ENCODE measurements at regions not wholly inside any gene's neighbourhood (a gene's known extent, or its start where the extent isn't known, plus 50 kb on each side); places are given as distances from the start of the nearest gene placed in this dataset.
"Not testable (repeated sequence)": the region's sequence is repeated elsewhere in the genome, so short reads cannot be mapped to it uniquely, and the experiment has no call there.

GRCh38 chrX:747176-747575 is 116.6 kb downstream of the SHOX start:
- peak in 1 of 2 donors; percentile 3 for DNase-seq
- peaks cover 30 to 51% of the 10 kb centered on the region in 2 donors for H3K9me3 Mint-ChIP-seq
- no peaks in the 10 kb centered on the region for H3K4me1 Mint-ChIP-seq
- H3K4me3 Mint-ChIP-seq, result no peak overlapping the region
- peaks cover 18% of the 10 kb centered on the region for H3K27me3 Mint-ChIP-seq
- no peak overlapping the region for H3K27ac Mint-ChIP-seq
- no peak for ATAC-seq

DNA sequence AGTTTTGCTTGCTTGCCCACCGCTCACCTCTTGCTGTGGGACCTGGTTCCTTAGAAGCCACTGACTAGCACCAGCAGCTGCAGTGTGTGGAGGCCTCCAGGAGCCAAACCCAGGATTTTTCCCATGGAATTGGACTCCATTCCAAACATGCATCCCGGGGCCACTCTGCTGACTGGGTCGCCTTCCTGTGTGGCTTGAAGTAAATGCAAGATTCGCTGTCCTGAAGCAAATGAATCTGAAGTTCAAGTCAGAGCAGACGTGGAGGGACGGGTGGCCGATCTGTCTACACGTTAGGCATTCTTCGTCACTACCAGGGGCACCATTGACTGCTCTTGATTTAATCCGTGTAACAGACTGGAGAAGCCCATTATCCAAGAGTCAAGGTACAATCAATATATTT is 109.0 kb downstream of the SHOX start:
- no peak for ATAC-seq
- Mint-ChIP-seq H3K4me3 (no peak overlapping the region), H3K27ac (no peak overlapping the region), H3K9me3 (peaks cover 32 to 41% of the 10 kb centered on the region in 2 donors), H3K4me1 (no peaks in the 10 kb centered on the region), H3K27me3 (no peaks in the 10 kb centered on the region)
- peak in 1 of 2 donors; percentile 6 for DNase-seq

- ATAC-seq, H3K27ac Mint-ChIP-seq, H3K4me3 Mint-ChIP-seq, H3K4me1 Mint-ChIP-seq, DNase-seq, H3K27me3 Mint-ChIP-seq: not testable (repeated sequence)
- peaks cover 12 to 15% of the 10 kb centered on the region in 2 donors for H3K9me3 Mint-ChIP-seq
Measured at GRCh38 chrX:737021-737420, 106.4 kb downstream of the SHOX start.

DNA sequence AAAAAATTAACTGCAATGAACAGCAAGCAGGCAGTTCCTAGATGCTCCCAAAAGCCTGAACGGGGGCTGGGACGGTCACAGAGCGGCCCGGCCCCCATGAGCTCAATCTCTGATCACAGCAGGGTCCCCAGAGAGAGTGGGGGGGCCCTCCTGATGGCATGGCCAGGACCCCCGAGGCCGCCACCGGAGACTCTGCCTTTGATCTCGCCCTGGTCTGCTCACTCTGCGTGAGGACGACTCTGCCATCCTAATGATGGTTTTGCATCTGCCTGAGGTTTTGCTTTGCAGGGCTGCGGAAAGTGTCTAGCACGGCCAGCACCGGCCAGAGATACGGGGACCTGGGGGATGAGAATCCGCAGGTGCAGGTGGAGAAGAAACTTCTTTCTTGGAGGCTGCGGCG is 103.8 kb downstream of the SHOX start:
- no peaks in the 10 kb centered on the region for H3K9me3 Mint-ChIP-seq
- H3K4me3 Mint-ChIP-seq, result no peak overlapping the region
- H3K27me3 Mint-ChIP-seq, result no peaks in the 10 kb centered on the region
- no peak overlapping the region for H3K27ac Mint-ChIP-seq
- ATAC-seq, result no peak
- no peak for DNase-seq
- no peaks in the 10 kb centered on the region for H3K4me1 Mint-ChIP-seq

DNA sequence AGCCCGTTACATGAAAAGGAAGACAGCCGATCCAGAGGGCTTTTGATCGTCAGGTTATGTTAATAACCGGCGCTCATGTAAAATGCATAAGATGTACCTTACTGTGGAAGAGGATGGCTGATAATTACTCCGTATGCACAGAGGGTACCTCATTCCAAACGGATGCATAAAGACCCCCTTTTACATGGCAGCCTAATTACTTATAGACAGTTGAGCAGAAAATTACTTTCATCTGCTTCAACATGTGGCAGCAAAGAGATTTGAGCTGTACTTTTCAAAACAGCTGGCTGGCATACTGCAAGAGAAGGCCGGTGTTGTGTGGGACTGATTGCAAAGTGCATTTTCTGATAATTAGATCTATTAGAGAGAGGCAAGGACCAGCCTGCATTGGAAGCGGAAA is 103.4 kb downstream of the SHOX start:
- H3K4me3 Mint-ChIP-seq, result no peak overlapping the region
- DNase-seq (no peak), ATAC-seq (no peak)
- H3K27me3 Mint-ChIP-seq, result no peaks in the 10 kb centered on the region
- H3K9me3 Mint-ChIP-seq, result no peaks in the 10 kb centered on the region
- no peak overlapping the region for H3K27ac Mint-ChIP-seq
- H3K4me1 Mint-ChIP-seq, result no peaks in the 10 kb centered on the region

- Mint-ChIP-seq H3K4me3 (no peak overlapping the region), H3K27ac (peak overlapping the region in 1 of 2 donors; percentile 42), H3K4me1 (no peaks in the 10 kb centered on the region), H3K9me3 (peaks cover 4 to 8% of the 10 kb centered on the region in 2 donors), H3K27me3 (no peaks in the 10 kb centered on the region)
- ATAC-seq, result peak; percentile 58
- no peak for DNase-seq
Measured at GRCh38 chrX:729583-730409, 99.2 kb downstream of the SHOX start.

- ATAC-seq, H3K4me1 Mint-ChIP-seq, H3K27ac Mint-ChIP-seq, H3K27me3 Mint-ChIP-seq, DNase-seq, H3K4me3 Mint-ChIP-seq: not testable (repeated sequence)
- H3K9me3 Mint-ChIP-seq, result peaks cover 11 to 15% of the 10 kb centered on the region in 2 donors
Measured at GRCh38 chrX:729101-729500, 98.5 kb downstream of the SHOX start.

DNA sequence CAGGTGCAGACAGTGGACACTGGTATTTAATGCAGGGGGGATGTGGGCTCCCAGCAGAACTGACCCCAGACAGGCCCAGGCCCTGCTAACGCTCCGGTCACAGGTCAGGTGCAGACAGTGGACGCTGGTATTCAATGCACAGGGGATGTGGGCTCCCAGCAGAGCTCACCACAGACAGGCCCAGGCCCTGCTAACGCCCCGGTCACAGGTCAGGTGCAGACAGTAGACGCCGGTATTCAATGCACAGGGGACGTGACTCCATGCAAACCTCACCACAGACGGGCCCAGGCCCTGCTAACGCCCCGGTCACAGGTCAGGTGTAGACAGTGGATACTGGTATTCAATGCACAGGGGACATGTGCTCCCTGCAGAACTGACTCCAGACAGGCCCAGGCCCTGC is 98.0 kb downstream of the SHOX start:
- not testable (repeated sequence) for H3K4me1 Mint-ChIP-seq, DNase-seq, H3K27ac Mint-ChIP-seq, H3K27me3 Mint-ChIP-seq, H3K4me3 Mint-ChIP-seq, ATAC-seq
- peaks cover 16 to 19% of the 10 kb centered on the region in 2 donors for H3K9me3 Mint-ChIP-seq

GRCh38 chrX:727738-728621 is 97.4 kb downstream of the SHOX start:
- no peaks in the 10 kb centered on the region for H3K27me3 Mint-ChIP-seq
- ATAC-seq (peak; percentile 50), DNase-seq (no peak)
- H3K4me3 Mint-ChIP-seq, result no peak overlapping the region
- H3K27ac Mint-ChIP-seq, result no peak overlapping the region
- H3K9me3 Mint-ChIP-seq, result peaks cover 19 to 24% of the 10 kb centered on the region in 2 donors
- no peaks in the 10 kb centered on the region for H3K4me1 Mint-ChIP-seq

GRCh38 chrX:725971-726370 is 95.4 kb downstream of the SHOX start:
- DNase-seq, result no peak
- ATAC-seq, result peak; percentile 16
- Mint-ChIP-seq H3K4me1 (no peaks in the 10 kb centered on the region), H3K27ac (no peak overlapping the region), H3K27me3 (no peaks in the 10 kb centered on the region), H3K4me3 (no peak overlapping the region), H3K9me3 (peaks cover 19 to 24% of the 10 kb centered on the region in 2 donors)

GRCh38 chrX:724256-724655 is 93.7 kb downstream of the SHOX start:
- ATAC-seq (peak; percentile 55), DNase-seq (peak; percentile 34 to 48)
- Mint-ChIP-seq H3K27me3 (no peaks in the 10 kb centered on the region), H3K4me1 (no peaks in the 10 kb centered on the region), H3K9me3 (peaks cover 19 to 24% of the 10 kb centered on the region in 2 donors), H3K4me3 (no peak overlapping the region), H3K27ac (peak overlapping the region in 1 of 2 donors; percentile 88)

GRCh38 chrX:723781-724180 is 93.2 kb downstream of the SHOX start:
- Mint-ChIP-seq H3K27me3 (no peaks in the 10 kb centered on the region), H3K9me3 (peaks cover 19 to 24% of the 10 kb centered on the region in 2 donors), H3K4me1 (no peaks in the 10 kb centered on the region), H3K4me3 (no peak overlapping the region), H3K27ac (no peak overlapping the region)
- DNase-seq, result peak in 1 of 2 donors; percentile 42
- ATAC-seq, result no peak

DNA sequence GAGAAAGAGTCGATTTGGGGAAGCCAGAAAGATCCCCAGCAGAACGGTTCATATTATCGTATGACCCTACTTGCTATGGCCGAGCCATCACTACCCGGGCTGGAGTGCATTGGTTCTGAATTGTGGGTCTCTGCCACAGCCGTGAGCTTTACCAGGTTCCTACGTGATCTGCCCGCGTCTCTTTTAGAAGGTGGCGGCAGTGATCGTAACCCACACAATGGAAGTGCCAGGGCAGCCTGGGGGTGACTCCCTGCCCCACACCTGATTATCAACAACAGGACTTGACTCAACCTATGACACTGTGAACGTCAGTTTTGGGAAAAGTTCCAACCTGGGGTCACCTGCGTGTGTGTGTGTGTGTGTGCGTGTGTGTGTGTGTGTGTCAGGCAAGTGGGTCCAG is 90.8 kb downstream of the SHOX start:
- H3K4me3 Mint-ChIP-seq, result no peak overlapping the region

DNA sequence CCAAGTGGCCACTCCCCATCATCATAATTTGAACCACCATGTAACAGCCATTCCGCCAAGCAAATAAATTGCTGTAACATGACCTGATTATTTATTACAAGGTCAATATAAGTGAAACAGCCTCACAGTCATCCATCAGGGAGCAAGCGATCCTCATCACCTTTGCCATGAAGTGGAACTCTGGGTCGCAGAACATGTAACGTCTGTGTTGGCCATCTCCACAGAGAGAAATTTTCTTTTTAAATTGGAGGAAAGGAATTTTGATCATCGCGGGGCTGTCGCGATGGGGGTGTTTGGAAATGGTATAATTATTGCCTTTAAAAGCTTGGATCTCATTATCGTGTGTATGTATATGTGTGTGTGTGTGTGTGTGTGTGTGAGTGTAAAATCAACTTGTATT is 90.2 kb downstream of the SHOX start:
- DNase-seq, result no peak
- Mint-ChIP-seq H3K4me1 (no peaks in the 10 kb centered on the region), H3K27ac (no peak overlapping the region), H3K9me3 (peaks cover 28 to 31% of the 10 kb centered on the region in 2 donors), H3K27me3 (no peaks in the 10 kb centered on the region), H3K4me3 (no peak overlapping the region)
- ATAC-seq, result no peak

More for the DNA sequence above, 90.8 kb downstream of the SHOX start:
- Mint-ChIP-seq H3K27ac (no peak overlapping the region), H3K9me3 (peaks cover 26 to 28% of the 10 kb centered on the region in 2 donors), H3K27me3 (no peaks in the 10 kb centered on the region), H3K4me1 (no peaks in the 10 kb centered on the region)
- ATAC-seq (no peak), DNase-seq (no peak)

DNA sequence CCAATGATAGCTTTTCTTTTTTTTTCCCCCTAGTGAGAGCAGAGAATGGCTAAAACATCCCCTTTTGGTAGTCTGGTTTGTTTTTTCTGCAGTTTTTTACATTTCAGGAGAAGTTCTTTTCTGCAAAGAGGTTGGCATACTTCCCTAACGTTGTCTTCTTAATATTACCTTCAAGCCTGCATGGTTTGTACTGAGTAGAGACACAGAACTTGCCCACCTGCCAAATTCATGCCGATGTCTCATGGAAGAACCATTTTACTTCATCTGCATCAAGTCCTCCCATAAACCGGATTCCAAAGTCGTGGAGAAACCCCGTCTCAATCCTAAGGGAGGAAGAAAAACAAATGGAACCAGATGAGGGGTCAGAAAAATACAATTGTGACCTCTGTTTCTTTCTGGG is 89.7 kb downstream of the SHOX start:
- Mint-ChIP-seq H3K4me3 (no peak overlapping the region), H3K27ac (no peak overlapping the region), H3K27me3 (no peaks in the 10 kb centered on the region), H3K9me3 (peaks cover 26 to 34% of the 10 kb centered on the region in 2 donors), H3K4me1 (no peaks in the 10 kb centered on the region)
- no peak for DNase-seq
- no peak for ATAC-seq

DNA sequence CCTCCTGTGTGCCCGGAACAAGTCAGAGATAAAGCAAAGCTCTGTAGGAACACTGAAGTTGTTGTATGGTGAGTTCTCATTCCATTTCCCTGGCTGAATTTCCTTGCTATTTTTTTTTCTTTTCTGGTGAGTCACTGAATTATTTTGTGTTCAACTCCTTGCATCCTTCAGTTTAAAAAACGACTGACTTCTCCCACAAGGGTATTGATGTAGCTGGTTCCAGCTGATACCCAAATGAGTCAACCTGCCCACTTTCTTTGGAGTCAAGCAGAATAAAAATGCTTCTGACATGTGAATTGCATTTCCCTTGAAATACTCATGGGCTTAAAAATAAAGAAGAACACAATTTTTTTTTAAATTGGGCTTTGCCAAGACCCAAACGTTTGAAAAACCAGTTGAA is 85.5 kb downstream of the SHOX start:
- Mint-ChIP-seq H3K9me3 (peaks cover 17 to 31% of the 10 kb centered on the region in 2 donors), H3K4me3 (no peak overlapping the region), H3K27ac (no peak overlapping the region), H3K4me1 (no peaks in the 10 kb centered on the region), H3K27me3 (no peaks in the 10 kb centered on the region)
- no peak for DNase-seq
- no peak for ATAC-seq

Measured in stimulated activated naive CD8-positive, alpha-beta T cell treated with anti-CD3 and anti-CD28 coated beads, Interleukin-15, amount 100 ng/mL, for 72 hours (primary cell).